ENCODE measurements at regions not wholly inside any gene's neighbourhood (a gene's known extent, or its start where the extent isn't known, plus 50 kb on each side); places are given as distances from the start of the nearest gene placed in this dataset.

- no peak for TF ChIP-seq EGR1 (IDR thresholded peaks at IDR 0.05)
- no peak for TF ChIP-seq ZBTB7A (IDR thresholded peaks at IDR 0.05; ENCODE audit: low read depth)
- TF ChIP-seq CREB1 (IDR thresholded peaks at IDR 0.05; ENCODE audit: low read depth), result no peak
- no peak for TF ChIP-seq REST (IDR thresholded peaks at IDR 0.05; ENCODE audit: low read depth)
- TF ChIP-seq FOXM1 (IDR thresholded peaks at IDR 0.05; ENCODE audit: borderline replicate concordance, low read depth), result no peak
- no peak for TF ChIP-seq TAF1 (IDR thresholded peaks at IDR 0.05; ENCODE audit: low read depth)
- TF ChIP-seq EP300 (IDR thresholded peaks at IDR 0.05; ENCODE audit: borderline replicate concordance), result no peak
- no peak for TF ChIP-seq CEBPB (IDR thresholded peaks at IDR 0.05)
- TF ChIP-seq YY1 (IDR thresholded peaks at IDR 0.05; ENCODE audit: low read depth), result no peak
- no peak for TF ChIP-seq TEAD4 (IDR thresholded peaks at IDR 0.05)
- TF ChIP-seq USF1 (IDR thresholded peaks at IDR 0.05), result no peak
- no peak for TF ChIP-seq RAD21 (IDR thresholded peaks at IDR 0.05; ENCODE audit: low read depth)
- TF ChIP-seq MAX (IDR thresholded peaks at IDR 0.05), result no peak
- TF ChIP-seq NFIC (IDR thresholded peaks at IDR 0.05), result no peak
- no peak for TF ChIP-seq TCF12 (IDR thresholded peaks at IDR 0.05; ENCODE audit: low read depth)
Observed at GRCh38 chr17:83196973-83197880, 117.8 kb downstream of the METRNL start.

- TF ChIP-seq EGR1 (IDR thresholded peaks at IDR 0.05) (no peak), TEAD4 (IDR thresholded peaks at IDR 0.05) (no peak), FOXM1 (IDR thresholded peaks at IDR 0.05; ENCODE audit: borderline replicate concordance, low read depth) (no peak), USF1 (IDR thresholded peaks at IDR 0.05) (no peak), RAD21 (IDR thresholded peaks at IDR 0.05; ENCODE audit: low read depth) (no peak), ZBTB7A (IDR thresholded peaks at IDR 0.05; ENCODE audit: low read depth) (no peak), CREB1 (IDR thresholded peaks at IDR 0.05; ENCODE audit: low read depth) (no peak), TAF1 (IDR thresholded peaks at IDR 0.05; ENCODE audit: low read depth) (no peak), YY1 (IDR thresholded peaks at IDR 0.05; ENCODE audit: low read depth) (no peak), CEBPB (IDR thresholded peaks at IDR 0.05) (no peak), NFIC (IDR thresholded peaks at IDR 0.05) (no peak)
Observed at GRCh38 chr17:83198366-83199341, 119.2 kb downstream of the METRNL start.

- TF ChIP-seq TAF1 (IDR thresholded peaks at IDR 0.05; ENCODE audit: low read depth) (no peak), NFIC (IDR thresholded peaks at IDR 0.05) (no peak), TCF12 (IDR thresholded peaks at IDR 0.05; ENCODE audit: low read depth) (no peak), RAD21 (IDR thresholded peaks at IDR 0.05; ENCODE audit: low read depth) (no peak), USF1 (IDR thresholded peaks at IDR 0.05) (no peak), CREB1 (IDR thresholded peaks at IDR 0.05; ENCODE audit: low read depth) (no peak), CEBPB (IDR thresholded peaks at IDR 0.05) (no peak), TEAD4 (IDR thresholded peaks at IDR 0.05) (no peak), EGR1 (IDR thresholded peaks at IDR 0.05) (no peak), MAX (IDR thresholded peaks at IDR 0.05) (no peak), YY1 (IDR thresholded peaks at IDR 0.05; ENCODE audit: low read depth) (no peak), ZBTB7A (IDR thresholded peaks at IDR 0.05; ENCODE audit: low read depth) (no peak), FOXM1 (IDR thresholded peaks at IDR 0.05; ENCODE audit: borderline replicate concordance, low read depth) (no peak), EP300 (IDR thresholded peaks at IDR 0.05; ENCODE audit: borderline replicate concordance) (no peak), REST (IDR thresholded peaks at IDR 0.05; ENCODE audit: low read depth) (no peak)
Observed at GRCh38 chr17:83199500-83200201, 120.2 kb downstream of the METRNL start.
